HG02610 (cell line): ENCODE measurements at regions not wholly inside any gene's neighbourhood (a gene's known extent, or its start where the extent isn't known, plus 50 kb on each side); places are given as distances from the start of the nearest gene placed in this dataset.

Source experiments
- ATAC-seq: cut with Tn5 transposase; IDR thresholded peaks from one replicate; pipeline ENCODE4 v1.9.1; 2021; ENCODE audit warnings: mild to moderate bottlenecking, moderate library complexity; ENCODE audit not compliant: unreplicated experiment

DNA sequence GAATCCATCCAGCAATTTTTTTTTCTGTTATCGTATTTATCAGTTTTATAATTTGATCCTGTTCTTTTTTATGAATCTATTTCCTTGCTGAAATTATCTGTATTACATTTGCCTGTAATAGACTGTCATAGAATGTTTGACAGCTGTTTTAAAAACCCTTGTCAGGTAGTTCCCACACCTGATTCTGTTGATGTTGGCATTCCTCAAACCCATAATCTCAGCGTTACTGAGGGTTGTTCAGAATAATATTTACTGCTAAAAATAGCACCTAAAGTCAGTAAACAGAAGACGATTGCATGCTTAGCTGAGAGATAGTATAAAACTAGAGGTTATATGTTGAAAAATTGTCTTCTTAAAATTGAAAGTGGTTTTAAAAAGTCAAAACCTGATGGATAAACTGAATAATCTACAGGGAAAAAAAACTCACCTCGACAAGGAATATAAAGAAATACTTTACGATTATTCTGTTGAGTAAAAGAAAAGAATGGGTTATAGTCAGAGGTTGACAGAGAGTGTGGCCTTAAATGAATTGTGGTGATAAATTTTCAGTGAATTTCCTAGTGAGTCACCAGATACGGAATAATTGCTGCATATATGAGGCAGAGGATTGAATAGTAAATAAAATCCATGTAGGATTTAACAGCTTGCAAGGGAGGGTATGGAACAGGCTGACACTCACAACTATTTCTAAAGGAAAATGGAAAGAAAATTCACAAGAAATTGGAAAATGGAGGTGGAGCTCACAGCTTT lies 824.1 kb upstream of the IGFBP3 start:
- no peak for ATAC-seq

DNA sequence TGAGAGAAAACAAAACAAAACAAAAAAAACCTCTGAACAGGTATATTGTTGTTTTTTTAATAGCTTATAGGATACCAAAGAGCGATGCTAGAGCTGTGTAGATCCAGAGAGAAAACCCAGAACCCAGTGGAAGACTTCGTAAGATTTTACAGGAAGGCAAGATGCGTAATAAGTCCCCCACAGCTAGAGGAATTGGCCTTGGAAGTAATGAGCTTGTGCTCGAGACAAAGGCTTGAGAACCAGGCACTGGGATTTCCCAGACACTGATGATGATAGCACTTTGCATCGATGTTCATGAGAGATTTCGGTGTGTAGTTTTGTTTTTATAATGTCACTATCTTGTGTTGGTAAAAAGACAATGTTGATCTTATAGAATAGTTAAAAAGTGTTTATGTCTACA lies 821.5 kb upstream of the IGFBP3 start:
- no peak for ATAC-seq

DNA sequence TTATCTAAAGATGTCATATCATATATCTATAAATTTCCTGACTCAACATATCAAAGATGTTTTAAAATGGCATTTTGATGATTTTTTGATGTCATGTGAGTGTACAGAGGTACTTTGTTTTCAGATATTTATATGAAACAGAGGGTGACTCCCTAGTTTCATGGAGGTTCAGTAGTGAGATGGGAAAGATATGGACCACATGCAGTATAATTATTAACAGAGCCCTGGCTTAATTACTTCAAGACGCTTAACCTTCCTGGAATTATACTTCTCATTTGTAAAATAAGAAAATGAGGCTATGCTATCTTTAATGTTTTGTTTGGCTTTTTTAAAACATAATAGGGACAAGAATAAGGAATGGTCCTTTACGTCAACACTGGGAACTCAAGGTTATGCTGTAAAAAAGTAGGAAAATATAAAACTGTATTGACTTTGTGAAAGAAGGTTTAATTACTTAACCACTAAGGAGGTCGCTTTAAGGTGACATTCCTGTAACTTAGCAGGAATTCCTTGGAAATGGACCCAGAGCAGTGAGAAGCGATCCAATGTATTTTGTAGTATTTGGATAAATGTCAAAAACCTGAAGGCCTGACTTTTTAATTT lies 821.0 kb upstream of the IGFBP3 start:
- ATAC-seq: no peak

DNA sequence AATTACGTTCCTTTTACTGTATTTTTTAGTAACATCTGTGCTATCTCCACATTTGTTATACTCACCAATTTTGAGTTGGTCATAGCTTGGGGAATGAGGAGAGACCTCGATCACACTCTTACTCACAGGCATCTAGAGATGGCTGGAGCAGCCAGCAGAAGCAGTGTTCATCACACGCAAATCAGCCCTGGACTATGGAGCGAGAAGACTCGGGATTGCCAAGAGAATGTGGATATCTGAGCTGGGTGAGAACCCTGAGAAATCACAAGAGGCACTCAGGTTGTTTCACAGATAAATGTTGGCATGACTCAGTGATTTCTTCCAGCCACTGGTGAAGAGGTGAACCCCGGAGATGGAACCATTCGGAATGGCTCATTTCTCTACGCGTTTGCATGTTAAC lies 820.1 kb upstream of the IGFBP3 start:
- no peak for ATAC-seq

DNA sequence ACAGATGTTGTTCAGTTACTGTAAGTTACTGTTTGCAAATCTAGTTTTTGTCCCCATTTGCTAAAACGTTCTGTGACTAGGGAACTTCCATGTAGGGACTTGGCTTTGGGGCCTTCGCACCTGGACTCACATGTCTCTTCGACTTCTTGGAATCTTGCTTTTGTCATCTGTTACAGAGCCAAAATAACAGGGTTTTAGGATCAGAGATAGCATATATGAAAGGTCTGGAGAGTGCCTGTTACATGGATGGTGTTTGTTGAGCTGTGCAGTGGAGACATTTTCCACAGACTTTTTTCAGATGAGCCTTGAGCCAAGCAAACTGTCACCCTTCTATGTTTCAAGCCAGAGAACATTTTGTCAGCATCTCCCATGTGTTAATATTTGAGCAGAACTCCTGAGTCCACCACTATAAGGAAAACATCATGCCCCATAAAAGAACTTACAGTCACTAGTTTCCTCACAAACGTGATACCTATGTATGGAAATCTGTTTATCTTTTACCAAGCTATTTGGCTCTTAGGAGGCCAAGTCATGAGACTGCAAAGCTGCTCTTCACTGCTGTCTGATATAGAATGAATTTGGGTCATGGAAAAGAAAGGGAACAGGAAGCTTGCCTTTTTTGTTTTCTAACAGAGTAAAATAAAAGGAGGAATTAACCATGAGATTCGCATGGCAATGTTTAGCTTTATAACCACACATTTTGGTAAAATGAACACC lies 818.6 kb upstream of the IGFBP3 start:
- no peak for ATAC-seq

DNA sequence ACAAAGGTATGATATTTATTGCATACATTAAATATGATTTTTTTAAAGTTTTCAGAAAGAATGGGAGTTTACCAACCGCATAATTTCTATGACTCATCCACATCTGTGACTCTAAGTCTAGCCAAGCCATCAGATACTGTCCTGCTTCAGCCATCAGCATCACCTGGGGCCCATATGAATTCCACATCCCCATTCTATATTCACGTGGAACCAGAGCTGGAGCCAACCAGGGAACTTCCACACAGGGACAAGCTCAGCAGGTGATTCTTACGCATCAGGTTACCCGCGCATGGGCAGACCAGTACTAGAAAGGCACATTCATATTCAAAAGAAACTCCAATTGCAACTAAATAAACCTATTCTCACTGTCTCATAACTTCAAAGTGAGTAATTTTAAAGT lies 817.7 kb upstream of the IGFBP3 start:
- ATAC-seq: no peak

DNA sequence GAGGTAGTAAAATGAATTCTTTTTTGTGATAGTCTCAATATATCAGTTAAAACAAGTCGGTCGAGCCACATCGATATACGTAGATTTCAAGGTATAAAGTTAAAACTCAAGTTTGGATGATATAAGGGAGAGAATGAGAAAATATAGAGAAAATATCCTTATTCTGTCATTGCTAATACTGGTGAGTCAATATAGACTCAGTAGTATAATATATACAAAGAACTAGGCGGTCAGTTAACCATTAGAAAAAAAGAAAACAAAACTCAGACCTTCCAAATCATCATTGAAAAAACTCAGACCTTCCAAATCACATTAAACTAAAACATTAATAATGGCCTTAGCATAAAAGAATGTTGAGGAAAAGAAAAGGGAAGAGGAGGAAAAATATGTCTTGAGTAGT lies 817.1 kb upstream of the IGFBP3 start:
- ATAC-seq: no peak

DNA sequence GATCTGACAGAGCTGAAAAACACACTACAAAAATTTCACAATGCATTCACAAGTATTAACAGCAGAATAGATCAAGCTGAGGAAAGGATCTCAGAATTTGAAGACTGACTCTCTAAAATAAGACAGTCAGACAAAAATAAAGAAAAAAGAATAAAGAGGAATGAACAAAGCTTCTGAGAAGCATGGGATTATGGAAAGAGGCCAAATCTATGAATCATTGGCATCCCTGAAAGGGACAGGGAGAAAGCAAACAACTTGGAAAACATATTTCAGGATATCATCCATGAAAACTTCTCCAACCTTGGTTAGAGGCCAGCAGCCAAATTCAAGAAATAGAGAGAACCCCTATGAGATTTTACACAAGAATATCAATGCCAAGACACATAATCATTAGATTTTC lies 804.8 kb upstream of the IGFBP3 start:
- ATAC-seq: no peak

DNA sequence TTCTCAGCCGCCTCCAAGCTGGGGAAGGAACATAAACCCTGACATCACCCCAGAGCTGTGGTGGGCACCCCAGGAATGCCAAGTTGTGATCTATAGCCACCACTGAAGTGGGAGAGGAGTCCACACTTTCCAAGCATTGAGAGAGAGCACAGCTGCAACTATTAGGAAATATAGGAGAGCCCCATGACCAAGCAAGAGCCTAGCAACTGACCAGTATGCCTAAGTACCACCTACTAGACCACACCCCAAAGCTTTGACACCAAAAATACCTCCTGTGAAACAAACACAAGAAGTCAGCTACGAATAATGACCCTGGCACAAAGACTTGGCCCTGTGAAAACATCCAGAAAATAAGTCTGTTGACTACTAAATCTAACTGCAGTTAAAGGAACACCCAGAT lies 804.1 kb upstream of the IGFBP3 start:
- no peak for ATAC-seq

DNA sequence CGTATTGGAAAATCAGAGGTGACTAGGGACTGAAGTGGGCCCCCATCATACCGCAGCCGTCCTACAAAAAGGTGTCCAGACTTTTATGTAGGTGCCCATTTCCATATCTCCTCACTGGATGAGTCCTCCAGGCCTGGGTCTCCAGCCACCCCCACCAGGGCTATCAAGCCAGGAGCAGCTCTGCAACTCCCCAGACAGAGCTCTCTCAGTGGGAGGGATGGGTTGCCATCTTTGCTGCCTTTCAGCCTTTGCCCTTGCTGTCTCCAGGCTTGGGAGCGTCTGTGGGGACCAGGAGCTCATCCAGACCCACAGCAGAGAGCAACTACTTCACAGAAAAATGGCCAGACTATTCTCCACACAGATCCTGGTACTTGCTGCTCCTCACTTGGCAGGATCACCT lies 802.7 kb upstream of the IGFBP3 start:
- ATAC-seq: no peak

DNA sequence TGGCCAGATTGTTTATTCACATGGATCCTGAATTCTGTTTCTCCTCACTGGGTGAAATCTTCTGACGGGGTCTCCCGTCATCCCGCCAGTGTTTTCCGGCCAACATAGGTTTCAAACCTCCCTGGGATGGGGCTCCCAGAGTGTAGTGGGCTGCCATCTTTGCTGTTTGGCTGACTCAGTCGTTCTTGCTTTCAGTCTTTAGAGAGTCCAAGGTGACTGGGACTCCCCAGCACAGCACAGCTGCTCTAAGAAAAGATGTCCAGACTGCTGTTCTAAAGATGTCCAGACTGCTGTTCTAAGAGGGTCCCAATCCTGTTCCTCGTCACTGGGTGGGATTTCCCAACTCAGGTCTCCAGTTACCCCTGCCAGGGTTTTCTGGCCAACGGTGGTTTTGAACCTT lies 801.9 kb upstream of the IGFBP3 start:
- ATAC-seq: no peak

DNA sequence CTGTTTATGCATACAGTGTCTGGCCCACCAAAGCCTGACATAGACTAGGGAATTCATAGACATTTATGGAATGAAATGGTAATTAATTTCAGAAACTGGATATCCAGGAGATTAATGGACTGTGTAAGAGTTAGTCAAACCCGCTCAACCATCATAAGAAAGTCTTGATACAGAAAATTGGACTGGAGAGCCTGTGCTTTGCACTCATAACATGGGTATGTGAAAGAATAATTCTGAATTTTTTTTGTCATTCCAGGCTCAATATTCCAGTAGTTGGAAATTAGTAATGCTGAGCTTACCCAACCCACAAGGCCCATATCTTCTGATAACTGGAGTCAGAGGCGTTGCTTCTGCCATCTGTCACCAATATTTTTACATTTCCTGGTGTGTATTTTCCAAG lies 799.7 kb upstream of the IGFBP3 start:
- no peak for ATAC-seq

DNA sequence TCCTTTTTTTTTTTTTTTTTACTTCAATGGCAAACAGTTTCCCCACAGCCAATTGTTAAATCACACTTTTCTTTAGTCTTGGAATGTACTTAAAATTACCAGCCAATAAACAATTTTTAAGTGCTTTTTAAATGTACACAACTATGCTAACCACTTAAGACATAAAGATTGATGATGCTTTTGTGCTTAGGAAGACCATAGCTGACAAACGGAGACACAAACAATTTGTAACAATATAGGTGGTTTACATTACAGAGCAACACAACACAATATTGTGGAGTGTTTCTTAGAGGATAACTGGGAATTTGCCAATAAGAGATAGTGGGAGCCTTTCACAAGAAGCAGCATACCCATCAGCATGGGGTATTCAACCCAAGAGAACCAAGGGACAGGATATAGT lies 798.5 kb upstream of the IGFBP3 start:
- no peak for ATAC-seq

DNA sequence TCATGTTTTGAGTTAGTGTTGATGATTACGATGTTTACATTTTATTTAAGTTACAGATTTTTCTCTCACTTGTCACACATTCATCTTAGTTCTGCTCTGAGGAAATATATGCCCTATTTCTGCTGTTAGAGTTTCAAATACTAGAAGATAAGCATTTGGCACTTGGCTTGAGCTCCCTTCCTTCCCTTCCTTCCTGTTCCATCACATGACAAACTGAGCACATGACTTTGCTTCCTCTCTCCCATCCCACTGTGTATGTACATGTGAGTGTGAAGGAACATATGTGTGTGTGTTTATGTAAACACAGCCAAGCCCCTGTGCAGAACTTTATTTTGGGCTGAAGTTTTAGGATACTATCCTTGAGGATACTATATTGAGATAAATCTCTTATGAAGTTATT lies 795.9 kb upstream of the IGFBP3 start:
- ATAC-seq: no peak

DNA sequence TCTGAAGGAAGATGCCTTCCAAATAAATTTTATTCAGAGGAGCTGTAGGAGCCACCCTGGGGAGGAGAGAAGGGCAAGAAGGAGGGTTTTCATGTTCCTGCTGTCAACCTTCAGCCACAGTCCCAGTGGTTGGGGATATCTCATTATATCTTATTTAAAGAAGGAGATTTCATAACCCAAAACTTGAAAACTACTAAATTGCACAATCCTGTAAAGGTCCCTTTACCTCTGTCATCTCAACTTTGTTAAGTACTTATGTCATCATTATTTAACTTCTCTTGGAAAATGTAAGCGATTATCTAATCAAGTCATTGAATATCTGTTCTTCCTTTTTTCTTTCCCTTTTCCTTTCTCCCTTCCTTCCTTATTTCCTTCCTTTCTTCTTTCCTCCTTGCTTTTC lies 794.5 kb upstream of the IGFBP3 start:
- no peak for ATAC-seq

DNA sequence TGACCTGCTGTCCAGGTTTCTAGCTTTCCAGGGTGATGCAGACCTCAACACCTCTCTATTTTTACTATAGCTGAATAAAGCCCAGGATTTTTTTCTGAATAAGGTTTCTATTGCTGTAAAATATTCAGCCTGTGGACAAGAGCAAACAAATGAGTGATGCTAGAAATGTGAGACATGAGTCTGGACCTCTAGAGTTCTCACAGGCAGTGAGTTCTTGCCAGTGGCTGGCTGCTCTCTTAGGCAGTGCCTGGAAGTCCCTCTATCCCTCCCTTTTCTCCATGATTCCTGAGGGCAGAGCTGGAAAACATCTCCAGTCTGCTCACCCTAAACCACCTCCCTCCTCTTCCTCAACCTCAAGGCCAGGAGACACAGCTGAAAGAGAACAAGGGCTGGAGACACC lies 793.8 kb upstream of the IGFBP3 start:
- ATAC-seq: no peak

DNA sequence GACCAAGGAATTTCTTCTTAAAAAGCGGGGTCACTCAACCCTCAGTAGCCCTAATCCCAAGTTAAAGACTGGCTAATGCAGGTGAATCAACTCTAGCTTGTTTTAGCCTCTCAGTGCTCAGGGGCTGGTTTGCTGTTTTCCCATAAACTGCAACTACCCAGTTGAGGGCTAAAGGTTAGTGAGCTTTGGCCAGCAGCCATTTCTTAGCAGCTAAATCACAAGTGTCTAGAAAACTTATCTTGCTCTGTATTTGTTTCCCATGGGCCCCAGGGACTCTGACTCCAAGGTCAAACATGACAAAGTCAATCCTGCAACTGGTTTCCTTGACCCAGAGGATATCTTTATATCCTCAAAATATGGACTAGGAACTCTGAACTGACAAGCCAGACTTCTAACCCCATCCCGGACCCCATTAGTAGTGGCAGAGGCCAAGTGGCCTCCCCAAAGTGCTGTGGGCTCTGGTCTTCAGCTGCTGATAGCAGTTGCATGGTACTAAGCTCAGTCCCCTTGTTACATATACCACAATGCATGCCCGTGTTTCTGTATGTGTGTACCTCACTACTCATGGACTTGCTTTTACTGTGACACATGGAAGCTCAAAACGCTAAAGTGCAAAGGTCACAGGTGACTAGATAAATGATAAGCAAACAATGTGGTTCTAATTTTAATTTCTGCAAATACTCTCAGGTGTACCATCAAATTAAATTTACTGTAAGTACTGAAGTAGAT lies 793.0 kb upstream of the IGFBP3 start:
- no peak for ATAC-seq

DNA sequence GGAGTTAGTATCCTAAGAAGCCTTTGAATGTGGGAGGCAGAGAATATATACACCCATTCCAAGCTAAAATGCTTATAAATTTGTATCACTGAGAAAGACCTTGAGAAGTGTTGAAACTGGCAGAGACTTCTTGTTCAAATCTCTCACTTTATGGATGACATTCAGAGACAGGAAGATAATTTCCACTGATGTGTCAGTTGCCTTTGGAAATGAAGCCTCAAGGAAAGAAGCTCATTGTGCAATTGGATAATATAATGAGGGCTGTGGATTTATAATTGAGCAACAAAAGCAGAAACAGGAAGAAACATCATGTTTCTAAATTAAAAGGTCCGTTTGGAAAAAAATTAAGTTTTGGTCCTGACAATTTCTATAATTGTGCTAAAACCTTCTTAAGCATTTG lies 789.9 kb upstream of the IGFBP3 start:
- ATAC-seq: no peak

DNA sequence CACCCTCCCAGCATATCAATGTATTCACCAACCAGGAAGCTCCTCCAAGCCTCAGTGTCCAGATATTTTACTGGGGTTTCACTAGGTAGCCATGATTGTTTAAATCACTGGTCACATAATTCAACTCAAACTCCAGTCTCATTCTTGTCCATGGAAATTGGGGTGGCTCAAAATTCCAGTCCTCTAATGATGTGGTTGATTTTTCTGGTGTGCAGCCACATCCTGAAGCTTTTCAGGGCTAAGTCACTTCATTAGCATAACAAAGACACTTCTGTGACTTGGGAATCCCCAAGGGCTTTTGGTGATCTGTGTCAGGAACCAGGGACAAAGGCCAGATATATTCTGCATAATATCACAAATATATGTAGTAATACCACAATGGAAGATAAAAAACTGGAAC lies 786.9 kb upstream of the IGFBP3 start:
- no peak for ATAC-seq

DNA sequence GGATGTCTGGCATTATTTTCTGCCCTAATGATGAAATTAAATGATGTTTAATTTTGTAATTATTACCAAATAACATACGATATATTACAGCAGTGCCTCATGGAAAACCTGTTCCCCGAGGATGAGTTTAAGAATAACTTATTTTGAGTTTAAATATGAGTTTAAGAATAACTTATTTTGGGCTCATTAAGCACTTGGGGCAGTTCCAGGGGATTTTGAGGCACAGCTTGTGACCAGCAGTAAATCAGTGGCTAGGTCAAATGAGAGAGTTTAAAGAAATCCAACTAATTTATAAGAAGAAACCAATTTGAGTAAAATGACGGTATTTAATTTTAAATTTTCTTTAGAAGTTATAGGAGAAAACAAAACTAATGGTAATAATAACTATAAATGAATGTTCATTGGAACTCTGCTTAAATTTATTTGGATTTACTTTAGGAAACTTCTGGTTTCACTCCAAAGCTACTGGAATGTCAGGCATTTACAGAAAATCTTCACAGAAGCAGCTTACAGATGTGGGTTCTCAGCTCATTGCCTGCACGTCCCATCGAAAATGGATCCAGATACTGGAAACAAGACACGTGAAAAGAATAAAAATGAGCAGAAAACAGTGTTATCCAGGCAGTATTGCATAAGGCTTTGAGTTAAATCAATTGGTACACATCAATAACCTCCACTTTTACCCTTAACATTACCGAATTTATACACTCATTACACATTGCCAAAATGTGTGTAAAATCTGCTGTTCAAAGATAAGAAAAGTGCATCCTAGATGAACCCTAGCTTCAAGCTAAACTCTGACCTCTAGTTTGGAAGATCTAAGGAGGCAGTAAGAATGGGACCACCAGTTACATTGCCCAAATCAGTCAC lies 784.5 kb upstream of the IGFBP3 start:
- ATAC-seq: no peak

DNA sequence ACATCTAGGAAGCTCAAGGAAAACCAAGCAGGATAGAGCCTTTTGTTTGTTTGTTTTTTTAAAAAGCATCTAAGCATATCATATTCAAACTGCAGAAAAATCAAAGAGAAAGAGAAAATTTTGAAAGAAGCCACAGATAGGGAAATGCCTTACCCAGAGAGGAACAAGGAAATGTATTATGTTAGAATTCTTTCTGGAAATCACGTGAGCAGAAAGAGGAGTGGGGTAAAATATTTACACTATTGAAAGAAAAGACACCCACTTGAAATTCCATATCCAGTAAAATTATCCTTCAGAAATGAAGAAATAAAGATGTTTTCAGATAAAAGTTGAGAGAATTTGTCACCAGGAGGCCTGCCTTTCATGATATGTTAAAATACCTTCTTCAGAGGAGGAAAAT lies 775.7 kb upstream of the IGFBP3 start:
- ATAC-seq: no peak
